OCI-LY7 (cell line): ENCODE measurements at regions not wholly inside any gene's neighbourhood (a gene's known extent, or its start where the extent isn't known, plus 50 kb on each side); places are given as distances from the start of the nearest gene placed in this dataset.

Experiments
- BruUV-seq: library from RNA; stranded (reverse); fragments of 400-500 nt; replicated peaks from 2 replicates; lab custom pipeline; 2021; lab: Mats Ljungman, UMichigan
- CTCF ChIA-PET: fragments of 300-600 bp; sonication (Branson Sonifier 250); formaldehyde crosslinking; loops from one replicate; lab custom pipeline; 2022; ENCODE audit warnings: antibody characterized with exemption; ENCODE audit not compliant: unreplicated experiment; lab: Charles Lee
- POLR2A ChIA-PET: fragments of 300-600 bp; sonication (Branson Sonifier 250); formaldehyde crosslinking; loops from one replicate; lab custom pipeline; 2022; ENCODE audit warnings: antibody characterized with exemption; lab: Charles Lee
- DNase-seq: peaks from one replicate; pipeline ENCODE4 v3.0.0-alpha.2; 2015; ENCODE audit warnings: low spot score
- H2AFZ ChIP-seq: fragments of 200-600 bp; sonication (generic), shearing (Covaris generic); 2 replicates; pipeline ENCODE4 v1.6.1; 2014; ENCODE audit warnings: mild to moderate bottlenecking, antibody characterized with exemption, low read length, moderate library complexity
- H3K27ac ChIP-seq: fragments of 200-600 bp; sonication (generic); 2 replicates; pipeline ENCODE4 v1.5.1; 2014; ENCODE audit warnings: mixed run types, low read depth, mild to moderate bottlenecking, moderate library complexity, low read length, inconsistent platforms; ENCODE audit not compliant: poor library complexity, severe bottlenecking
- H3K36me3 ChIP-seq: fragments of 200-600 bp; sonication (generic); 2 replicates; pipeline ENCODE4 v1.6.1; 2014; ENCODE audit warnings: mild to moderate bottlenecking, antibody characterized with exemption, low read length, moderate library complexity, mixed read lengths; ENCODE audit not compliant: insufficient read depth
- H3K4me1 ChIP-seq: fragments of 200-600 bp; sonication (generic); 2 replicates; pipeline ENCODE4 v1.5.1; 2014; ENCODE audit warnings: mild to moderate bottlenecking, low read length; ENCODE audit not compliant: insufficient read depth, poor library complexity, severe bottlenecking
- H3K4me2 ChIP-seq: fragments of 200-600 bp; sonication (generic); 2 replicates; pipeline ENCODE4 v1.6.1; 2014; ENCODE audit warnings: mild to moderate bottlenecking, low read length
- H3K4me3 ChIP-seq: fragments of 200-600 bp; sonication (generic); 2 replicates; pipeline ENCODE4 v1.5.1; 2014; ENCODE audit warnings: mild to moderate bottlenecking, low read depth, low read length; ENCODE audit not compliant: poor library complexity, severe bottlenecking
- H3K79me2 ChIP-seq: fragments of 200-600 bp; sonication (generic); 2 replicates; pipeline ENCODE4 v1.6.1; 2016; ENCODE audit warnings: low read depth, mild to moderate bottlenecking, low read length, moderate library complexity, mixed read lengths; ENCODE audit not compliant: insufficient read depth
- H3K9me2 ChIP-seq: fragments of 200-600 bp; sonication (generic); 2 replicates; pipeline ENCODE4 v1.6.1; 2016; ENCODE audit warnings: mild to moderate bottlenecking, low read length, mixed read lengths; ENCODE audit not compliant: insufficient read depth
- H3K9me3 ChIP-seq: fragments of 200-600 bp; sonication (generic); 2 replicates; pipeline ENCODE4 v1.6.1; 2014; ENCODE audit warnings: mild to moderate bottlenecking, mixed run types, low read length, mixed read lengths
- H4K20me1 ChIP-seq: fragments of 200-600 bp; sonication (generic); 2 replicates; pipeline ENCODE4 v1.6.1; 2014; ENCODE audit warnings: mild to moderate bottlenecking, antibody characterized with exemption, low read length, moderate library complexity, mixed read lengths; ENCODE audit not compliant: insufficient read depth
- CTCF ChIP-seq: fragments of 200-600 bp; sonication (generic); conservative IDR thresholded peaks from 2 replicates; pipeline ENCODE4 v1.5.1; 2014; ENCODE audit warnings: mild to moderate bottlenecking, antibody characterized with exemption, low read length, moderate library complexity, mixed read lengths
- EZH2phosphoT487 ChIP-seq: fragments of 200-600 bp; sonication (generic); IDR thresholded peaks from 2 replicates; pipeline ENCODE4 v1.6.1; 2018; ENCODE audit warnings: low read depth, borderline replicate concordance, mild to moderate bottlenecking, mixed run types, antibody characterized with exemption, low read length, moderate library complexity, mixed read lengths
- intact Hi-C: fragments of 100-400 bp; cut with micrococcal nuclease; formaldehyde crosslinking; loops from one replicate; pipeline ENCODE4 v1.10.0; 2022; ENCODE audit not compliant: unreplicated experiment

GRCh38 chr1:73886716-73887115 is 311.3 kb downstream of the LRRIQ3 start:
- no peaks in the 10 kb centered on the region for H3K79me2 ChIP-seq
- TF ChIP-seq EZH2phosphoT487, result no peak
- no peak for TF ChIP-seq CTCF
- ChIA-PET POLR2A (no interaction called here), CTCF (no interaction called here)
- no peak for DNase-seq
- intact Hi-C loops, result no loop called here
- no peaks in the 10 kb centered on the region for H3K4me1 ChIP-seq
- no peaks in the 10 kb centered on the region for H3K9me2 ChIP-seq
- no TSS peak for BruUV-seq
- no peak overlapping the region for H3K27ac ChIP-seq
- H3K4me2 ChIP-seq, result no peak overlapping the region
- H3K36me3 ChIP-seq, result no peaks in the 10 kb centered on the region
- no peak overlapping the region for H3K4me3 ChIP-seq
- no peaks in the 10 kb centered on the region for H4K20me1 ChIP-seq
- H2AFZ ChIP-seq, result no peak overlapping the region
- H3K9me3 ChIP-seq, result no peaks in the 10 kb centered on the region

- no peak overlapping the region for H2AFZ ChIP-seq
- H3K9me2 ChIP-seq, result no peaks in the 10 kb centered on the region
- H3K9me3 ChIP-seq, result no peaks in the 10 kb centered on the region
- no peak overlapping the region for H3K4me2 ChIP-seq
- H3K4me1 ChIP-seq, result no peaks in the 10 kb centered on the region
- intact Hi-C loops, result no loop called here
- ChIA-PET POLR2A (no interaction called here), CTCF (no interaction called here)
- H3K79me2 ChIP-seq, result no peaks in the 10 kb centered on the region
- H3K36me3 ChIP-seq, result no peaks in the 10 kb centered on the region
- H4K20me1 ChIP-seq, result no peaks in the 10 kb centered on the region
- no peak for TF ChIP-seq CTCF
- DNase-seq, result no peak
- no peak overlapping the region for H3K27ac ChIP-seq
- H3K4me3 ChIP-seq, result no peak overlapping the region
- BruUV-seq, result no TSS peak
These were observed 323.2 kb downstream of the LRRIQ3 start for GRCh38 chr1:73874806-73875205.

GRCh38 chr1:73868810-73869336 is 329.1 kb downstream of the LRRIQ3 start:
- Histone ChIP-seq H3K36me3 (no peaks in the 10 kb centered on the region), H2AFZ (no peak overlapping the region), H3K9me3 (no peaks in the 10 kb centered on the region), H3K4me2 (no peak overlapping the region), H4K20me1 (no peaks in the 10 kb centered on the region), H3K9me2 (no peaks in the 10 kb centered on the region), H3K4me1 (no peaks in the 10 kb centered on the region), H3K27ac (no peak overlapping the region), H3K4me3 (no peak overlapping the region), H3K79me2 (no peaks in the 10 kb centered on the region)
- no peak for TF ChIP-seq CTCF
- TF ChIP-seq EZH2phosphoT487, result no peak
- intact Hi-C loops, result no loop called here
- ChIA-PET POLR2A (interaction anchor here (1.2 kb wide), 1 partner anchor 11 kb away, joined by 4 read pairs; no protein-coding TSS in a partner anchor), CTCF (no interaction called here)
- DNase-seq, result no peak
- no TSS peak for BruUV-seq
